ENCODE measurements at regions not wholly inside any gene's neighbourhood (a gene's known extent, or its start where the extent isn't known, plus 50 kb on each side); places are given as distances from the start of the nearest gene placed in this dataset.

- no peaks in the 10 kb centered on the region for H3K9me3 ChIP-seq
- H3K4me1 ChIP-seq: no peaks in the 10 kb centered on the region
- POLR2A ChIA-PET: no interaction called here
- 17% methylated on average over 2 of the region's 2 CpGs for WGBS (ENCODE audit: missing lambda C conversion rate)
- no peak for DNase-seq (ENCODE audit: low read depth in 1 of 2, low spot score in 1 of 2)
- no peak for FAIRE-seq
- ATAC-seq: no peak
- H3K27ac ChIP-seq: no peak overlapping the region
- no peak overlapping the region for H3K4me3 ChIP-seq
- TF ChIP-seq TFCP2L1 (CRISPR knock-in tag; IDR thresholded peaks at IDR 0.05) (no peak), RNF2 (IDR thresholded peaks at IDR 0.05; ENCODE audit: borderline replicate concordance, low read depth) (no peak), HOXB5 (CRISPR knock-in tag; IDR thresholded peaks at IDR 0.05) (no peak), NPAS2 (CRISPR knock-in tag; IDR thresholded peaks at IDR 0.05; ENCODE audit: borderline replicate concordance) (no peak), POLR2A (IDR thresholded peaks at IDR 0.05; ENCODE audit: low read length) (no peak), HOXA7 (CRISPR knock-in tag; IDR thresholded peaks at IDR 0.05) (no peak), USF2 (IDR thresholded peaks at IDR 0.05) (no peak), CEBPB (IDR thresholded peaks at IDR 0.05) (no peak), FOSL2 (IDR thresholded peaks at IDR 0.05) (no peak), FOSL2 (CRISPR knock-in tag; IDR thresholded peaks at IDR 0.05) (no peak), MAFK (IDR thresholded peaks at IDR 0.05; ENCODE audit: partially characterized antibody) (no peak), ZNF302 (CRISPR knock-in tag; IDR thresholded peaks at IDR 0.05) (no peak), RFX5 (IDR thresholded peaks at IDR 0.05) (no peak), ZFP36 (IDR thresholded peaks at IDR 0.05; ENCODE audit: borderline replicate concordance, partially characterized antibody) (no peak), FOXS1 (CRISPR knock-in tag; IDR thresholded peaks at IDR 0.05) (no peak), ZC3H11A (IDR thresholded peaks at IDR 0.05) (no peak), POLR2AphosphoS2 (conservative IDR thresholded peaks at IDR 0.05; ENCODE audit: low read length) (no peak), NR3C1 (IDR thresholded peaks at IDR 0.05) (no peak)
- TF ChIP-seq, protein P1, sequence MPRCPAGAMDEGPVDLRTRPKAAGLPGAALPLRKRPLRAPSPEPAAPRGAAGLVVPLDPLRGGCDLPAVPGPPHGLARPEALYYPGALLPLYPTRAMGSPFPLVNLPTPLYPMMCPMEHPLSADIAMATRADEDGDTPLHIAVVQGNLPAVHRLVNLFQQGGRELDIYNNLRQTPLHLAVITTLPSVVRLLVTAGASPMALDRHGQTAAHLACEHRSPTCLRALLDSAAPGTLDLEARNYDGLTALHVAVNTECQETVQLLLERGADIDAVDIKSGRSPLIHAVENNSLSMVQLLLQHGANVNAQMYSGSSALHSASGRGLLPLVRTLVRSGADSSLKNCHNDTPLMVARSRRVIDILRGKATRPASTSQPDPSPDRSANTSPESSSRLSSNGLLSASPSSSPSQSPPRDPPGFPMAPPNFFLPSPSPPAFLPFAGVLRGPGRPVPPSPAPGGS (IDR thresholded peaks at IDR 0.05): no peak
- H3K4me2 ChIP-seq: no peak overlapping the region
- CTCF ChIA-PET: interaction anchor here (0.6 to 1.2 kb wide), 2 partner anchors 674 to 696 kb away, joined by 3 read pairs; no protein-coding TSS in a partner anchor
Observed at GRCh38 chr11:25547292-25547691, 784.6 kb upstream of the ANO3 start.

DNA sequence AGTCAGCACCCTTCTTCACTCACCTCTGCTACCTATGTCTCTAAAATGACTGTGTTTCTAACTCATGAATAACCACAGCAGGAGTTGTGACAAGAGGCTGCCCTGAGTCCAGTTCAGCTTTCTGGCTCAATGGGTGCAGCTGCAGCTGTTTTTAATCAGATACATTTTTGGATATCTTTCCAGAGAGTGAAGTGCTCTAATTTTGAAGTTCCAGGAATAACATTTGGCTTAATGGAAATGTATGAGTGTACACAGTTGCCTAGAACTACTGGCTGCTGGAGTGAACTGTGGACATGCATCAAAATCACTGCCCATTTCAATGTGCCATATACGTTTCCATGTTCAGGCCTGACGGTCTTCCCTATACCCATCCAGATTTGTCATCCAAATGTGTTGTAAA lies 769.5 kb upstream of the ANO3 start:
- Histone ChIP-seq H3K9me3 (no peaks in the 10 kb centered on the region), H3K4me2 (no peak overlapping the region), H3K4me1 (no peaks in the 10 kb centered on the region), H3K27ac (no peak overlapping the region), H3K4me3 (no peak overlapping the region)
- TF ChIP-seq MAX (IDR thresholded peaks at IDR 0.05) (no peak), POLR2A (IDR thresholded peaks at IDR 0.05; ENCODE audit: low read length) (no peak), HOXB5 (CRISPR knock-in tag; IDR thresholded peaks at IDR 0.05) (no peak), EHF (CRISPR knock-in tag; IDR thresholded peaks at IDR 0.05) (no peak), PHF8 (IDR thresholded peaks at IDR 0.05; ENCODE audit: borderline replicate concordance, low read depth) (no peak), MYC (IDR thresholded peaks at IDR 0.05; ENCODE audit: borderline replicate concordance, low read length) (no peak), MAFK (IDR thresholded peaks at IDR 0.05; ENCODE audit: partially characterized antibody) (no peak), NR3C1 (IDR thresholded peaks at IDR 0.05) (no peak), CBX8 (IDR thresholded peaks at IDR 0.05) (no peak), RNF2 (IDR thresholded peaks at IDR 0.05; ENCODE audit: borderline replicate concordance, low read depth) (no peak), TFCP2L1 (CRISPR knock-in tag; IDR thresholded peaks at IDR 0.05) (no peak), ELK1 (IDR thresholded peaks at IDR 0.05; ENCODE audit: low read depth, low read length) (no peak), HMGXB4 (CRISPR knock-in tag; IDR thresholded peaks at IDR 0.05; ENCODE audit: borderline replicate concordance) (no peak), EP300 (IDR thresholded peaks at IDR 0.05) (no peak), CEBPB (IDR thresholded peaks at IDR 0.05) (no peak), GATA3 (IDR thresholded peaks at IDR 0.05; ENCODE audit: borderline replicate concordance) (no peak)
- TF ChIP-seq, protein P2, sequence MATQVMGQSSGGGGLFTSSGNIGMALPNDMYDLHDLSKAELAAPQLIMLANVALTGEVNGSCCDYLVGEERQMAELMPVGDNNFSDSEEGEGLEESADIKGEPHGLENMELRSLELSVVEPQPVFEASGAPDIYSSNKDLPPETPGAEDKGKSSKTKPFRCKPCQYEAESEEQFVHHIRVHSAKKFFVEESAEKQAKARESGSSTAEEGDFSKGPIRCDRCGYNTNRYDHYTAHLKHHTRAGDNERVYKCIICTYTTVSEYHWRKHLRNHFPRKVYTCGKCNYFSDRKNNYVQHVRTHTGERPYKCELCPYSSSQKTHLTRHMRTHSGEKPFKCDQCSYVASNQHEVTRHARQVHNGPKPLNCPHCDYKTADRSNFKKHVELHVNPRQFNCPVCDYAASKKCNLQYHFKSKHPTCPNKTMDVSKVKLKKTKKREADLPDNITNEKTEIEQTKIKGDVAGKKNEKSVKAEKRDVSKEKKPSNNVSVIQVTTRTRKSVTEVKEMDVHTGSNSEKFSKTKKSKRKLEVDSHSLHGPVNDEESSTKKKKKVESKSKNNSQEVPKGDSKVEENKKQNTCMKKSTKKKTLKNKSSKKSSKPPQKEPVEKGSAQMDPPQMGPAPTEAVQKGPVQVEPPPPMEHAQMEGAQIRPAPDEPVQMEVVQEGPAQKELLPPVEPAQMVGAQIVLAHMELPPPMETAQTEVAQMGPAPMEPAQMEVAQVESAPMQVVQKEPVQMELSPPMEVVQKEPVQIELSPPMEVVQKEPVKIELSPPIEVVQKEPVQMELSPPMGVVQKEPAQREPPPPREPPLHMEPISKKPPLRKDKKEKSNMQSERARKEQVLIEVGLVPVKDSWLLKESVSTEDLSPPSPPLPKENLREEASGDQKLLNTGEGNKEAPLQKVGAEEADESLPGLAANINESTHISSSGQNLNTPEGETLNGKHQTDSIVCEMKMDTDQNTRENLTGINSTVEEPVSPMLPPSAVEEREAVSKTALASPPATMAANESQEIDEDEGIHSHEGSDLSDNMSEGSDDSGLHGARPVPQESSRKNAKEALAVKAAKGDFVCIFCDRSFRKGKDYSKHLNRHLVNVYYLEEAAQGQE (IDR thresholded peaks at IDR 0.05): no peak
- FAIRE-seq (no peak), ATAC-seq (no peak), DNase-seq (ENCODE audit: low read depth in 1 of 2, low spot score in 1 of 2) (no peak)
- ChIA-PET POLR2A (no interaction called here), CTCF (no interaction called here)
- WGBS (ENCODE audit: missing lambda C conversion rate): 3% methylated on average over 2 of the region's 2 CpGs

Data from A549 (cell line).